Ovary (tissue), 3 donors: ENCODE measurements at regions not wholly inside any gene's neighbourhood (a gene's known extent, or its start where the extent isn't known, plus 50 kb on each side); places are given as distances from the start of the nearest gene placed in this dataset.

Experiments
- EP300 ChIP-seq: sonication (generic); formaldehyde crosslinking; IDR thresholded peaks from one replicate; pipeline ENCODE4 v1.6.1; 2017; ENCODE audit warnings: antibody characterized with exemption
- POLR2A ChIP-seq: fragments of 450-650 bp; IDR thresholded peaks from one replicate; pipeline ENCODE4 v1.6.1; 2017; ENCODE audit warnings: antibody characterized with exemption, mild to moderate bottlenecking, moderate library complexity
- TF ChIP-seq, protein P1 (sequence below), 3 donors: fragments of 450-650 bp in 2 of 3; fragments of 200-600 bp in 1 of 3; IDR thresholded peaks; one replicate each; pipeline versions ENCODE4 v1.5.1 to v1.8.0; 2016 to 2022; ENCODE audit warnings: antibody characterized with exemption in 3 of 3, mild to moderate bottlenecking in 1 of 3
- donor health status: DM: no; HTN: no; CAD: no.

DNA sequence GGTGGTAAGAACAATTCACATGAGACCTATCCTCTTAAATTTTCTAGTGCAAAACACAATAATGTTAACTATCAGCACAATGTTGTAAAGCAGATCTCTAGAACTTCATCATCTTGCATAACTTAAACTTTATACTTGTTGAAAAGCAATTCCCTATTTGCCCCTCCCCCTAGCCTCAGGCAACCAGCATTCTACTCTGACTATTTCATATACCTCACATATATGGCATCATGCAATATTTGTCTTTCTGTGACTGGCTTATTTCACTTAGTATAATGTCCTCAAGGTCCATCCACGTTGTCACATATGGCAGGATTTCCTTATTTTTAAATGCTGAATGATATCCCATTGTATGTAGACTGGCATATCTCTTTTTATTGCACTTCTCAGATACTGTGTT lies 86.5 kb downstream of the STRADB start:
- no peak for TF ChIP-seq POLR2A
- TF ChIP-seq, protein P1, sequence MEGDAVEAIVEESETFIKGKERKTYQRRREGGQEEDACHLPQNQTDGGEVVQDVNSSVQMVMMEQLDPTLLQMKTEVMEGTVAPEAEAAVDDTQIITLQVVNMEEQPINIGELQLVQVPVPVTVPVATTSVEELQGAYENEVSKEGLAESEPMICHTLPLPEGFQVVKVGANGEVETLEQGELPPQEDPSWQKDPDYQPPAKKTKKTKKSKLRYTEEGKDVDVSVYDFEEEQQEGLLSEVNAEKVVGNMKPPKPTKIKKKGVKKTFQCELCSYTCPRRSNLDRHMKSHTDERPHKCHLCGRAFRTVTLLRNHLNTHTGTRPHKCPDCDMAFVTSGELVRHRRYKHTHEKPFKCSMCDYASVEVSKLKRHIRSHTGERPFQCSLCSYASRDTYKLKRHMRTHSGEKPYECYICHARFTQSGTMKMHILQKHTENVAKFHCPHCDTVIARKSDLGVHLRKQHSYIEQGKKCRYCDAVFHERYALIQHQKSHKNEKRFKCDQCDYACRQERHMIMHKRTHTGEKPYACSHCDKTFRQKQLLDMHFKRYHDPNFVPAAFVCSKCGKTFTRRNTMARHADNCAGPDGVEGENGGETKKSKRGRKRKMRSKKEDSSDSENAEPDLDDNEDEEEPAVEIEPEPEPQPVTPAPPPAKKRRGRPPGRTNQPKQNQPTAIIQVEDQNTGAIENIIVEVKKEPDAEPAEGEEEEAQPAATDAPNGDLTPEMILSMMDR (IDR thresholded peaks at IDR 0.05): no peak
- no peak for TF ChIP-seq EP300
